ENCODE measurements at regions not wholly inside any gene's neighbourhood (a gene's known extent, or its start where the extent isn't known, plus 50 kb on each side); places are given as distances from the start of the nearest gene placed in this dataset.

- Histone ChIP-seq H3K36me3 (no peaks in the 10 kb centered on the region), H3K27ac (no peak overlapping the region), H3K9me3 (no peaks in the 10 kb centered on the region), H3K27me3 (no peaks in the 10 kb centered on the region), H3K4me3 (no peak overlapping the region), H3K4me1 (ENCODE audit: insufficient read depth) (no peaks in the 10 kb centered on the region)
- intact Hi-C loops (cut with DNase I), result no loop called here
- no peak for DNase-seq
- WGBS, 3 donors, result 56 to 79% (median 78%) methylated on average over 3 of the region's 3 CpGs
- no peak for TF ChIP-seq CTCF (IDR thresholded peaks at IDR 0.05)
- no peak for TF ChIP-seq EP300 (IDR thresholded peaks at IDR 0.05)
- no peak for TF ChIP-seq POLR2A (IDR thresholded peaks at IDR 0.05)
Observed at GRCh38 chr2:2801458-2801857, 470.4 kb upstream of the MYT1L start.

- no peaks in the 10 kb centered on the region for H3K36me3 ChIP-seq
- WGBS, 3 donors, result 74 to 77% (median 74%) methylated on average over 3 of the region's 3 CpGs
- DNase-seq, result no peak
- H3K27ac ChIP-seq, result no peak overlapping the region
- no peaks in the 10 kb centered on the region for H3K4me1 ChIP-seq (ENCODE audit: insufficient read depth)
- no peak overlapping the region for H3K4me3 ChIP-seq
- H3K9me3 ChIP-seq, result peaks cover 0 to 6% of the 10 kb centered on the region in 2 donors
- no peaks in the 10 kb centered on the region for H3K27me3 ChIP-seq
- TF ChIP-seq CTCF (IDR thresholded peaks at IDR 0.05) (no peak), POLR2A (IDR thresholded peaks at IDR 0.05) (no peak), EP300 (IDR thresholded peaks at IDR 0.05) (no peak)
- intact Hi-C loops (cut with DNase I), result no loop called here
Observed at GRCh38 chr2:2800697-2801096, 469.6 kb upstream of the MYT1L start.

GRCh38 chr2:2800001-2800400, 468.9 kb upstream of the MYT1L start:
- Histone ChIP-seq H3K4me3 (no peak overlapping the region), H3K27me3 (no peaks in the 10 kb centered on the region), H3K4me1 (ENCODE audit: insufficient read depth) (no peaks in the 10 kb centered on the region), H3K36me3 (no peaks in the 10 kb centered on the region), H3K27ac (no peak overlapping the region), H3K9me3 (peaks cover 0 to 7% of the 10 kb centered on the region in 2 donors)
- WGBS, 3 donors, result 58 to 65% (median 59%) methylated on average over 1 of the region's 1 CpG
- TF ChIP-seq POLR2A (IDR thresholded peaks at IDR 0.05), result no peak
- no peak for TF ChIP-seq CTCF (IDR thresholded peaks at IDR 0.05)
- no peak for TF ChIP-seq EP300 (IDR thresholded peaks at IDR 0.05)
- no peak for DNase-seq
- intact Hi-C loops (cut with DNase I), result no loop called here

GRCh38 chr2:2799151-2799697, 468.1 kb upstream of the MYT1L start:
- TF ChIP-seq EP300 (IDR thresholded peaks at IDR 0.05) (no peak), CTCF (IDR thresholded peaks at IDR 0.05) (no peak), POLR2A (IDR thresholded peaks at IDR 0.05) (no peak)
- H3K4me1 ChIP-seq (ENCODE audit: insufficient read depth), result no peaks in the 10 kb centered on the region
- H3K4me3 ChIP-seq, result no peak overlapping the region
- no peak for DNase-seq
- no peaks in the 10 kb centered on the region for H3K36me3 ChIP-seq
- no peak overlapping the region for H3K27ac ChIP-seq
- intact Hi-C loops (cut with DNase I), result no loop called here
- H3K9me3 ChIP-seq, result peaks cover 0 to 7% of the 10 kb centered on the region in 2 donors
- H3K27me3 ChIP-seq, result no peaks in the 10 kb centered on the region
- 84 to 89% (median 86%) methylated on average over 10 of the region's 10 CpGs for WGBS, 3 donors
